Panc1 (cell line): ENCODE measurements at regions not wholly inside any gene's neighbourhood (a gene's known extent, or its start where the extent isn't known, plus 50 kb on each side); places are given as distances from the start of the nearest gene placed in this dataset.

Experiments used
- POLR2AphosphoS5 ChIP-seq: IDR thresholded peaks from 2 replicates; pipeline ENCODE4 v1.6.1; 2012; ENCODE audit warnings: mild to moderate bottlenecking, low read depth, low read length, moderate library complexity
- TF ChIP-seq, protein P1 (sequence below): fragments of 450-650 bp; IDR thresholded peaks from 2 replicates; pipeline ENCODE4 v1.5.1; 2017; ENCODE audit warnings: mild to moderate bottlenecking

DNA sequence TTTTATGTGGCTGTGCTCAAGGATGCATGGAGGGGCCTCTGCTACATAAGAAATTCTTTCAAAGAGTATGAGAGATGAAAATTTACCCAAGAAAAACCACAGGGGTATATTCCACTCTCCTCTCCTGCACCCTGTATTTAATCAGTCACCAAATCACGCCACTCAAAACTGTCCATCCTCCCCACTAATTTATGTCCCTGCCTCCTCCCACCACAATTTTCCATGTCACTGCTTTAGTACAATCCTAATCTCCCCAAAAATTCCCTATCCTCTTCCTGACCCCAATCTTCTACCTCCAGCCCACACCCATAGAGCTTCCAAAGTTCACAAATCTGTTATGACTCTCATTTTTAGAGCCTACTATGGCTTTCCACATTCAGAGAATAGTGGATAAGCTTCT lies 125.2 kb upstream of the CDH6 start:
- TF ChIP-seq, protein P1, sequence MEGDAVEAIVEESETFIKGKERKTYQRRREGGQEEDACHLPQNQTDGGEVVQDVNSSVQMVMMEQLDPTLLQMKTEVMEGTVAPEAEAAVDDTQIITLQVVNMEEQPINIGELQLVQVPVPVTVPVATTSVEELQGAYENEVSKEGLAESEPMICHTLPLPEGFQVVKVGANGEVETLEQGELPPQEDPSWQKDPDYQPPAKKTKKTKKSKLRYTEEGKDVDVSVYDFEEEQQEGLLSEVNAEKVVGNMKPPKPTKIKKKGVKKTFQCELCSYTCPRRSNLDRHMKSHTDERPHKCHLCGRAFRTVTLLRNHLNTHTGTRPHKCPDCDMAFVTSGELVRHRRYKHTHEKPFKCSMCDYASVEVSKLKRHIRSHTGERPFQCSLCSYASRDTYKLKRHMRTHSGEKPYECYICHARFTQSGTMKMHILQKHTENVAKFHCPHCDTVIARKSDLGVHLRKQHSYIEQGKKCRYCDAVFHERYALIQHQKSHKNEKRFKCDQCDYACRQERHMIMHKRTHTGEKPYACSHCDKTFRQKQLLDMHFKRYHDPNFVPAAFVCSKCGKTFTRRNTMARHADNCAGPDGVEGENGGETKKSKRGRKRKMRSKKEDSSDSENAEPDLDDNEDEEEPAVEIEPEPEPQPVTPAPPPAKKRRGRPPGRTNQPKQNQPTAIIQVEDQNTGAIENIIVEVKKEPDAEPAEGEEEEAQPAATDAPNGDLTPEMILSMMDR = no peak
- TF ChIP-seq POLR2AphosphoS5 = no peak
